ENCODE measurements at regions not wholly inside any gene's neighbourhood (a gene's known extent, or its start where the extent isn't known, plus 50 kb on each side); places are given as distances from the start of the nearest gene placed in this dataset.

DNA sequence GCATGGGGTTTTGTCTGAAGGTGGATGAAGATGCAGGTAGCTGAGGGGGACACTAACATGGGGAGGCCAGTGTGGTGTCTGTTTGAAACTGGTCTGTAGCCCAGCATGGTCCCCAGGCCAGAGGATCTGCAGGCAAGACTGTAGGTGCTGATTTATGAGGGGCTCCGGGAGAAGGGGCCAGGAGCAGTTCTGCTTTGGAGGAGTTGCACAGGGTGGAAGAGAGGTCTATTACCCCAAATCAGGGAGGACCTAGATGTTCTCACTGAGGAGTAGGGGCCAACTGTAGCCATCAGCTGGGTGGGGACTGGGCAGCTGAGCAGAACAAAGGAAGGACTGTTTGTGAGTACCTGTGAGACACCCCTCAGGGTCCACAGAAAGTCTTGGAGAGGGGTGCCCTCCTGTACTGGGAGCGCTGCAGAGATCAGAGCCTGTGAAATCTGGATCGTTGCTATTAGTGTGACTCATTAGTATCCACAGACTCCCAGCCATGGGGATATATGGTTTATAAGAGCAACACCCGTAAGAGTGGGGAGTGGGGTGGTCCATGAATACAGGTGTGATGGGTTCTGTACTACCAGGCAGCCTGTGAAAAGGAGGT is 64.3 kb upstream of the IRF2BP2 start:
- no peak for DNase-seq (ENCODE audit: low read depth in 2 of 2)

DNA sequence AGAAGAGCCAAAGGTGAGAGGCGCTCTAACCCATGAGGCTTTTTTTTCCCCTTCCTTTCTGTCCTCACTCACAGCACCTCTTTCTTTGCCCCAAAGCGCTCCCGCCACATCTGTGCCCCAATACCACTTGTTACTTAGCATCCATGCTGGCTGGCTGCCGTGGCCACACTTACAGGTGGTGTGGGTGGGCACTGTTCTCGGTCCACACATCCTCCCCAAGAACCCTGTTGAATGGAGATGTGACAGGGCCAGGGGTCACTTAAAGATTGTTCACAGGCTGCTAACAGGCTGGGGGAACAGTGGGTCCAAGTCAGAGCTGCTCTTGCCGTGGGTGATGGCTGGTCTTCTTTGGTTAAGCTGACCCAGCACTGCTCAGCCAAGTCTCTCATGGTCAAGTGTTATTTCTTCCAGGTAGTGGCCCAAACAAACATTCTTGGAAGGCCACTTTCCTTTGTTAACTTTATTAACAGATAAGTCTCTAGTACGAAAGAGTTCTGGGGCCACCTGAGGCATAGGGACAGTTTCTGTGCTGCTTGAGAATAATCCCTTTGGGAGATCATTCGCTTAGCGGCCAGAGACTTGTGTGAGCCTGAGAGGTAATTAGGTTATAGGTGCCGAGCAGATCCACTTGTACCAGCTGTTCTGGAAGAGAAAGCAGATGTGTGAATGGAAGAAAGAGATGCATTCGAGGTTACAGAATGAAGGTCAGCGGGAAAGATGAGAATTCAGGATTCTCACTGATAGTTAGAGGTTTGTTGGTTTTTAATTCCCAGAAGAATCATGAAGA is 62.6 kb upstream of the IRF2BP2 start:
- DNase-seq (ENCODE audit: low read depth in 2 of 2), result no peak

DNA sequence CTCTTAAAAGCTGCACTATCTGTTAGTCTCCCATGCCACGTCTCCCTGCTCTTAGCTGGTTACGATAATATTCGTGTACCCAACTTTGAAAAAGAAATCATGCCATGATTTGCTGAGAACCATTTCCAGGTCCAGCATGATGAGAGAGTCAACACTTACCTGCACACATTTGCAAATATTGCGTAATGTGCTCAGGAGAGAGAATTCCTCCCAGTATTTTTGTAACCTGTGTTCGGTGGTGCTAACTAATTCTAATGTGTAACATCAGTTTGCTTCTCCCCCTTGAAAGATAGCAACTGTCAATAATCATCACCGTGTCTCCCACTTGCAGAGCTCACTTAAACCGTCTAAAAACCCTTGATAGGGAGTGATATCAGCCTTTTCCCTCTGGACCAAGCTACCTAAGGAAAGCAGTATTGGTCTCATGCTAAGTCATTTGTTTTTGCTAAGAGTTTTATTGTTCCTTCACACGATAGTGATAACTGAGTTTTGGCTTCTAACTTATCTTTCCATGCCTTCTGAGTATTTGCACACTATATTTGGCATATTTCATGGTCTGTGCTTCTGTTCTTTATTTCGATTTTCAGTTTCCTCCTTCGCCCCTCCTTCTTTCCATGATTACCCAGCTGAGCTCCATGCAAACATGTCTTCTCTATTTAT is 61.1 kb upstream of the IRF2BP2 start:
- DNase-seq (ENCODE audit: low read depth in 2 of 2), result no peak

DNA sequence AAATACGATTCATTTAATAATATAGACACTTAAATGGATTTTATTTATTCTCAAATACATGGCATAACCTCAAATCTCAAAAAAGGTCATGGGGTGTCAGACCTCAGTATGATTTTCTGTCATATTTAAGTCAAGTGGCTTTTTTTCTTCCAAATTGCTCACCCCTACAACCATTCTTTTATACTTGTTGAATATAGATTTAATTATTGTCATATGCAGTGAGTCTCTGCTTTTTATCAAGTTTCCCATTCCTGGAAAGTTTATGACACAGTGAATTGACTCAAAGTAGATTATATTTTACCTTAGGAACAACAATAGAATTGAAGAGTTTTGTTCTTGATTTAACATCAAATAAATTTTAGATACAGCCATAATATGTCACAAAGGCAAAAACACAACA is 59.5 kb upstream of the IRF2BP2 start:
- no peak for DNase-seq (ENCODE audit: low read depth in 2 of 2)

DNA sequence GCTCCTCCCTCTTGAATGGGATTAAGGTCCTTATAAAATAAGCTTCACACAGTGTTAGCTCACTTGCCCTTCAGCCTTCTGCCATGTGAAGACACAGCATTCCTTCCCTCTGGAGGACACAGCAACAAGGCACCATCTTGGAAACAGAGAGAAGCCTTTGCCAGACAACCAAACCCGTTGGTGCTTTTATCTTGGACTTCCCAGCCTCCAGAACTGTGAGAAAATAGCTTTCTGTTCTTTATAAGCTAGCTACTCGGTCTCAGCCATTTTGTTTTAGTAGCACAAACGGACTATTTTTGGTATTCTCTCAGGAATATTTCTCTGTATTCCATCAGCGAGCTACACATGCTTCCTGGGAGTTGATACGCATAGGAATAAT is 58.6 kb upstream of the IRF2BP2 start:
- no peak for DNase-seq (ENCODE audit: low read depth in 2 of 2)

DNA sequence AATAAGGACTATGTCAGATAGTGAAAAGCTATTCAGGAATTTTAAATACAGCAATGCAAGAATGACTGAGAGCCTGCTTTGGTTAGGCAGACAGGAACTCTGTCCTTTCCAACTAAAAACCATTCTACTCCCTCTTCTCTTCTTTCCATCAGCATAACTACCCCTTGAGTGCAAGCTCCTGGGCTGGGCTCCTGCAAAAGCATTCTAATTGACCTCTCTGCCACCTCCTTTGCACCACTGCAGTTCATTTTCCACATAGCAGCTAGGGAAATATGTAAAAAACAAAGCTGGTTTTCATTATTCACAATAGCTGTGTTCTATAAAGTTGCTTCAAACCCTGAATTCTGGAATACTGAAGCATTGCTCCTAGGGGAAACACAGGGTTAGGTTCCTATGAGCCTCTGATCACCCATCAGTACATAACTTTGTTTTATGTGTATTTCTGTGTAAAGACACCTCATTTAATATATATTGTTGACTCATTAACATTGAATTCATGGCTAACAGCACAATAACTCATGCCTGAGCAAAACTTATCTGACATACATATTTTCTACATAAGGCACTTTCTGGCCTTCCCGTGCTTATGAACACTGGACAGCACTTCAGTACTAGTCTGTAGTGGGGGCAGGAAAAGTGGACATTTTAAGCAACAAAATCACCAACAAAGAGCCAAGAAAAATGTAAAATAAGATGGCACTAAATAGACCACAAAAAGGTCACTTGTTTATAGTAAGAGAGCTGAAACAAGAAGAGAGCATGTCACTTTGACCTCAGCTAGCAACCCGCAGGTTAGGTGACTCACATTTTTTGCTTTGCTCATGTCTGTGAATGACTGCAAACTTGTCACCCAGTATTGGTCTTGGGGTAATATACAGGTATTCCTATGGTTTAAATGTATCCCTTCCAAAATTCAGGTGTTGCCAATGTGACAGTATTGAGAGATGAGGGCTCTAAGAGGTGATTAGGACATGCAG is 57.9 kb upstream of the IRF2BP2 start:
- no peak for DNase-seq (ENCODE audit: low read depth in 2 of 2)

DNA sequence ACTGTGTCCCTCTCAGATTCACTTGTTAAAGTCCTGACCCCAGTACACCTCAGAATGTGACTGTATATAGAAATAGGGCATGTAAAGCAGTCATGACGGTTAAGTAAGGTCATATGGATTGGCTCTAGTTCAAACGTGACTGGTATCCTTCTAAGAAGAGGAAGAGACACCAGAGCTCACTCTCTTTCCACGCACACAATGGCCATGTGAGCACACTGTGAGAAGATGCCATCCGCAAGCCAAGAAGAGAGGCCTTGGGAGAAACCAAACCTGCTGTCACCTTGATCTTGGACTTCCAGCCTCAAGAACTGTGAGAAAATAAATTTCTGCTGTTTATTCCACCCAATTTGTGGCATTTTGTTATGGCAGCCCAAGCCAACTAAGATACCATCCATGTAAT is 56.8 kb upstream of the IRF2BP2 start:
- DNase-seq (ENCODE audit: low read depth in 2 of 2), result no peak

DNA sequence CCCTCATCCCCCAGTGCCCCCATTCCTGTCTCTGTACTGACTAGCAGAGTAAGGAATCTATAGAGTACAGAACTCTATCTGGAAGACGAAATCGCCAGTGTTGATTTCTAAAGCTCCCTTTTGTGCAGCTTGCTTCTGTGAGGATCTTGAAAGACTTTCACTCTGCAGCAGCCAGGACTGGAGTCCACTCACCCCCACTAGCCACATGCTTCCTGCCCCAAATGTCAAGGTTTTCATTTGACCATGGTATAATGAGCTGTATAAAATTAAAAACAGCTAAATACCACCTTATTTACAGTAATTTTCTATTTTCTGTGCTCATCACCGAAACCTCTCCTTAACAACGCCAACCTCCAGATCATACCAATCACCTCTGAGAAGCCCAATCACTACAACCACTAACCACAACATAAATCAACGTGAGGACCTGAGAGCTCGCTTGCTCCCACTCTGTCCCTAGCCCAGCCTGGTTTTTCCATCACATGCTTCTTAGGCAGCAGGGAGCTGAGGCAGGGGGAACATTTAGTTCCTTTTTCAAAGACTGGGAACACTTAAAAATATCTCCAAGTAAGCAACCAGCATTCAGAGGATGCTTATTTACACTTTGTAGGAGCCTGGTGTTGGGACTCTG is 56.1 kb upstream of the IRF2BP2 start:
- no peak for DNase-seq (ENCODE audit: low read depth in 2 of 2)

DNA sequence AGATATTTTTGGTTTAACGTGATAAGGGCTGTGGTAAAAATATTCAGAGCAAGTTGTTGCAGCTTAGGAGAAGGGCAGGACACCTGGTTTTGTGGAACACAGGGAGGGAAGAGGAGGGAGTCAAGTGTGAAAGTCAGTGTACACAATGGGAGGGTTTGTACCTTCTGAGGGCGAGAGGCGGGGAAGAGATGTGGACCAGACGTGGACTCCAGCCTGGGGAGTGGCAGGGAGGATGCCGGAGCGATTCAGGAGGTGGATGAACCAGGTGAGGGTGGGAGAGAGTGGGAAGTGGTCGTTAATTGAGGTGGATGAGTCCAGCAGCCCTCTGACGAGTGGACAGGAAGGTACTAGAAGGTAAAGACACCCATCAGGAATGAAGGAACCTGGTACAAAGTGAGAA is 52.2 kb upstream of the IRF2BP2 start:
- no peak for DNase-seq (ENCODE audit: low read depth in 2 of 2)

DNA sequence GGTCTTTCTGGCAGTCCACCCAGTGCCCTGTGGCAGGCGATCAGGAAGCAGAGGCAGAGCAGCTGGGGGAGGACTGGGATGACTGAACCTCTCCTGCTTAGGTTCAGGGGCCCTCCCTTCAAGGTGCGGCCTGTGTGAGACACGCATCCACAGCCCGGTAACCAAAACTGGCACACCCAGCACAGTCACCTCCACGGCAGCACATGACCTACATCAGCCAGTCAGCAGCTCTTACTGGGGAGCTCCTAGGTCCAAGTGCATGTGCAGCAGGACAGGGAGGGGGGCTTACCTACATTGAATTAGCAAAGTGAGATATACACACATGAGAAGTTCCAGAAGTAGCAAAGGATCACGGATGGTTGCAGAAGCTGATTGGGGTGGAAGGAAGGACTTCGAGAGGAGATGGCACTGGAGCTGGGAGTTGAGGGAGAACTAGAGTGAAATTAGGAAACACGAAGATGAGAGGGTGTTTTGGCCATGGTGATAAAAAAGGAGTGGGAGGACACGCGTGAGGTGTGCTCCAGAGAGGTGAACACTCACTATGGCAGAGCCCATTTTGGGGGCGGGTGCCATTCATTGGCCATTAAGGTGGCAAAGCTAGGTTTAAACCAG is 51.4 kb upstream of the IRF2BP2 start:
- no peak for DNase-seq (ENCODE audit: low read depth in 2 of 2)

DNA sequence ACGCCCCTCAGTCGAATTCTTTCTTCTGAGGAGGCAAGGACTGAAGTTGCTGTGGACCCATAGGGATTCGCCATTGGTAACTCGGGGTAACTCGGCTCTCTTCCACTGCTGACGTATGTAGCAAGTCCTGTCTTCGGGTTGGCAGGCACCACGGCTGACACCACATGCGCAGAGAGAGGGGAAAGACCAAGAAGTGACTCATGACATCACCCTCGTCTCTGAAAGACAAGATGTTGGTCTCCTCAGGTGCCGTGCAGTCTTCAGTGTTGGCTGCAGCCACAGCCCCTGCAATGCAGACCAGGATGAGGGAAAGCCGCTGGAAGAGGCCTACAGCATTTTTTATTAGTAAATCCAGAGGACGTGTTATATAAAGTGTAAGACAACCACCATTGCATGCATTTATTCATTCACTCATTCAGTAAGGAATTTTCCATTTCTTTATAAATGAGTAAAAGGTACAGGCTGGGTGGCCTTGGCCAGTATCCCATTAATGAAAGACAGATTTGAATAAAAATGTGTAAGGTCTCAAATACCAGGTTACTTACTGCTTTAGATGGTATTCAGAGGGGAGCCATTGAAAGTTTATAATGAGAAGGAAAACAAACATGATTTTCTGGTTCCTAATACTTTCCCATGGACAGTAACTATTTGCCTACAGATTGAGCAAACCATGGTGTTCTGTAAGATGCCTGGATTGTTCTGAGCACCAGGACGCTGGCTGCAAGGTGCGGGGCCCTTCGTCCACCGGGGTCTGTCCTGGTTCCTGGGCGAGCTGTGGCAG is 50.7 kb upstream of the IRF2BP2 start:
- DNase-seq (ENCODE audit: low read depth in 2 of 2), result no peak

Data from activated CD8-positive, alpha-beta memory T cell treated with anti-CD3 and anti-CD28 coated beads for 4 hours (primary cell).